Heart right ventricle (tissue), 16 donors: ENCODE measurements at regions not wholly inside any gene's neighbourhood (a gene's known extent, or its start where the extent isn't known, plus 50 kb on each side); places are given as distances from the start of the nearest gene placed in this dataset.

ENCODE experiments used
- ATAC-seq, 8 donors: fragments of 200-7000 bp; cut with Tn5 transposase; one replicate each; pipeline ENCODE4 v1.9.1; 2020; ENCODE audit warnings: mild to moderate bottlenecking in 8 of 8, moderate library complexity in 8 of 8, moderate number of reproducible peaks in 1 of 8
- DNase-seq, 2 donors: peaks; one replicate each; pipeline ENCODE4 v3.0.0-alpha.2; 2020
- H3K27ac ChIP-seq, 10 donors: fragments of 200-600 bp; sonication (generic) in 2 of 10; one replicate each; pipeline versions ENCODE4 v1.5.0 to v1.8.0; 2020 to 2022; ENCODE audit warnings: mild to moderate bottlenecking in 3 of 10
- H3K27me3 ChIP-seq, 7 donors: fragments of 200-600 bp; one replicate each; pipeline ENCODE4 v1.8.0; 2021 to 2022; ENCODE audit warnings: mild to moderate bottlenecking in 2 of 7
- H3K36me3 ChIP-seq, 9 donors: fragments of 200-600 bp; sonication (generic) in 1 of 9; one replicate each; pipeline versions ENCODE4 v1.5.0 to v1.8.0; 2020 to 2022; ENCODE audit warnings: mild to moderate bottlenecking in 2 of 9
- H3K4me1 ChIP-seq, 9 donors: fragments of 200-600 bp; sonication (generic) in 1 of 9; one replicate each; pipeline versions ENCODE4 v1.5.0 to v1.8.0; 2020 to 2022; ENCODE audit warnings: mild to moderate bottlenecking in 4 of 9
- H3K4me3 ChIP-seq, 10 donors: fragments of 200-600 bp; sonication (generic) in 2 of 10; one replicate each; pipeline versions ENCODE4 v1.5.0 to v1.8.0; 2020 to 2022; ENCODE audit warnings: mild to moderate bottlenecking in 7 of 10, moderate library complexity in 2 of 10
- H3K9me3 ChIP-seq, 11 donors: fragments of 200-600 bp in 10 of 11; sonication (generic) in 2 of 11; one replicate each; pipeline versions ENCODE4 v1.5.0 to v1.8.0; 2013 to 2022; ENCODE audit warnings: mild to moderate bottlenecking in 2 of 11, control low read depth in 1 of 11, moderate library complexity in 1 of 11
- WGBS, 2 donors: extraction: QIAGEN DNeasy Blood & Tissue Kit; methylation state at CpG; one replicate each; pipeline ENCODE4 v1.1.7; 2013; ENCODE audit warnings: inconsistent platforms in 1 of 2; 5-methylcytosine and 5-hydroxymethylcytosine counted together
- intact Hi-C, 10 donors: fragments of 100-400 bp; cut with DNase I; formaldehyde crosslinking; loops; one replicate each; pipeline versions ENCODE4 v1.11.1 to v1.14.2; 2022
- TF ChIP-seq, protein P1 (sequence below), 9 donors: fragments of 200-600 bp; sonication (generic) in 2 of 9; IDR thresholded peaks; one replicate each; pipeline versions ENCODE4 v1.5.0 to v1.8.0; 2021 to 2022; ENCODE audit warnings: antibody characterized with exemption in 9 of 9, mild to moderate bottlenecking in 5 of 9, moderate library complexity in 1 of 9
- donor health status: Arrhythmogenic right ventricular cardiomyopathy.
- donor health status: ischemic (EF 13 %, LVEDD 7.1; RV severe dilation, severe dysfunction).
- donor health status: healthy with polysubstance abuse.
- donor health status: DM: no; HTN: yes; CAD: no.
- donor health status: DM: no; HTN: no; CAD: no.
- donor health status: ischemic (EF 25% LVEDD 6.9; RV normal size, moderate dysfunction).
- donor health status: ischemic (EF 25% LVEDD 5.7; RV mildly dilated, moderate dysfunction).
- donor health status: healthy.
- donor health status: DM: yes; HTN: yes; CAD: no.
- donor health status: Ischemic cardiomyopathy.
- donor health status: ischemic (EF 35%, LVEDD 5.7; RV mildly dilated, moderate dysfunction).
- donor health status: nonischemic (EF 11% LVEDD 7.7; RV severe dilation, severe dysfunction).
- donor health status: DM: yes; HTN: yes; CAD: no.
- donor health status: PGD.
- donor health status: ischemic (EF 29% LVEDD 5.4; RV normal size, mild dysfunction).
- donor health status: nonischemic (EF 23%, LVEDD 6.1; RV moderate dilation, normal function).

DNA sequence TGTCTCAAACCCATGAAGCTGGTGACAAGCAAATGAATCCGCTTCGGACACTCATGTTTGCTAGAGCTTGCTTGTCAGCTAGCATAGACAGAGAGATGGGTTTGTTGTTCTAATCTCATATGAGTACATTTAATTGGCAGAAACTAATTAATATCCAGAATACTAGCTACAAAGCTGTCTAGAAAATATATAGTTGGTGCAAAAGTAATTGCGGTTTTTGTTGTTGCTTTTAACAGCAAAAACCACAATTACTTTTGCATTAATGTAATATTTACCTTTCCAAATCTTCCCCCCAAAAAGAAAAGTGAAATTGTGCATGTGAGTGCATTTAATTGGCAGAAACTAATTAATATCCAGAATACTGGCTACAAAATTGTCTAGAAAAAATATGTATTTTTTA is 1115.2 kb downstream of the TDRD15 start:
- DNase-seq (no peak), ATAC-seq (no peak)
- Histone ChIP-seq H3K4me3 (no peak overlapping the region), H3K36me3 (no peaks in the 10 kb centered on the region), H3K27ac (no peak overlapping the region), H3K4me1 (no peaks in the 10 kb centered on the region), H3K27me3 (peaks cover 0 to 4% (median 0%) of the 10 kb centered on the region in 7 donors), H3K9me3 (no peaks in the 10 kb centered on the region)
- intact Hi-C loops: no loop called here
- TF ChIP-seq, protein P1, sequence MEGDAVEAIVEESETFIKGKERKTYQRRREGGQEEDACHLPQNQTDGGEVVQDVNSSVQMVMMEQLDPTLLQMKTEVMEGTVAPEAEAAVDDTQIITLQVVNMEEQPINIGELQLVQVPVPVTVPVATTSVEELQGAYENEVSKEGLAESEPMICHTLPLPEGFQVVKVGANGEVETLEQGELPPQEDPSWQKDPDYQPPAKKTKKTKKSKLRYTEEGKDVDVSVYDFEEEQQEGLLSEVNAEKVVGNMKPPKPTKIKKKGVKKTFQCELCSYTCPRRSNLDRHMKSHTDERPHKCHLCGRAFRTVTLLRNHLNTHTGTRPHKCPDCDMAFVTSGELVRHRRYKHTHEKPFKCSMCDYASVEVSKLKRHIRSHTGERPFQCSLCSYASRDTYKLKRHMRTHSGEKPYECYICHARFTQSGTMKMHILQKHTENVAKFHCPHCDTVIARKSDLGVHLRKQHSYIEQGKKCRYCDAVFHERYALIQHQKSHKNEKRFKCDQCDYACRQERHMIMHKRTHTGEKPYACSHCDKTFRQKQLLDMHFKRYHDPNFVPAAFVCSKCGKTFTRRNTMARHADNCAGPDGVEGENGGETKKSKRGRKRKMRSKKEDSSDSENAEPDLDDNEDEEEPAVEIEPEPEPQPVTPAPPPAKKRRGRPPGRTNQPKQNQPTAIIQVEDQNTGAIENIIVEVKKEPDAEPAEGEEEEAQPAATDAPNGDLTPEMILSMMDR (IDR thresholded peaks at IDR 0.05): no peak
- 63 to 77% methylated on average over 3 of the region's 3 CpGs for WGBS, 2 donors

DNA sequence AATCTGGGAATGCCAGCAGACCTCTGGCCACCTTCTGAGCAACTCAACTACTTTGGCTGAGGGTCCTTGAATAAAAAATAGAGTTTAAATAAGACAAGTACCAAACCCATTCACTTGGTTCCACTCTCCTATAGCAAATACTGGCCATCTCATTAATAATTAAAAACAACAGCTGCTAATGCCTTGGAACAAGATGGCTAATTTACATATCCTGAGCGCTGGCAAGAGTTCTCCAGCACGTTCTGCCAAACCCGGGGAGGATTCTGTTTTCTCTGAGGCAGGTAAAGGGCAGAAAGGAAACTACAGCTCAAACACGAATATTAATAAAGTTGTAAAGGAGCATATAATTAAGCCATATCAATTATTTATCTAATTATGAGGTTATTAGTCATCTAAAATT is 1123.7 kb downstream of the TDRD15 start:
- TF ChIP-seq, protein P1 (IDR thresholded peaks at IDR 0.05): no peak
- no peaks in the 10 kb centered on the region for H3K9me3 ChIP-seq
- 81 to 84% methylated on average over 4 of the region's 4 CpGs for WGBS, 2 donors
- H3K27ac ChIP-seq: no peak overlapping the region
- DNase-seq (no peak), ATAC-seq (no peak)
- H3K36me3 ChIP-seq: no peaks in the 10 kb centered on the region
- H3K4me3 ChIP-seq: no peak overlapping the region
- H3K4me1 ChIP-seq: no peaks in the 10 kb centered on the region
- intact Hi-C loops: no loop called here
- H3K27me3 ChIP-seq: no peaks in the 10 kb centered on the region

DNA sequence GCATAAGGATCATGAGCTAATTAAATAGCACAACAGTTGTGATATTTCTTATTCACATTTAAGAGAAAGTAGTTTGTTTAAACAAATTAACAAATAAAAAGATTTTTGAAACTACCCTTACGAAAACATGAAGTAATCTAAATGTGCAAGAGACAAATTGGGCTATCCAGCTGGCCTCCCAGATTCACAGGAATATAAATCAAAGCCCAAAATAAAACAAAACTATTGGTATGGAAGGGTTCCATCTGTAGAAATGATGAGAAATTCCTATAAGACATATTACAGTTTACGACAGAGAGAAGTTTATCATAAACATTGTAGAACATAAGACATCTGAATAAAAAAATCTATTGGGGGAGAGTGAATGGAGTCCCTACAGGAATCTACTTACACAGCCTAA is 1125.1 kb downstream of the TDRD15 start:
- WGBS, 2 donors: 84 to 94% methylated on average over 2 of the region's 2 CpGs
- TF ChIP-seq, protein P1 (IDR thresholded peaks at IDR 0.05): no peak
- Histone ChIP-seq H3K9me3 (no peaks in the 10 kb centered on the region), H3K4me3 (no peak overlapping the region), H3K4me1 (no peaks in the 10 kb centered on the region), H3K27ac (no peak overlapping the region), H3K36me3 (no peaks in the 10 kb centered on the region), H3K27me3 (no peaks in the 10 kb centered on the region)
- DNase-seq (no peak), ATAC-seq (no peak)
- intact Hi-C loops: no loop called here

DNA sequence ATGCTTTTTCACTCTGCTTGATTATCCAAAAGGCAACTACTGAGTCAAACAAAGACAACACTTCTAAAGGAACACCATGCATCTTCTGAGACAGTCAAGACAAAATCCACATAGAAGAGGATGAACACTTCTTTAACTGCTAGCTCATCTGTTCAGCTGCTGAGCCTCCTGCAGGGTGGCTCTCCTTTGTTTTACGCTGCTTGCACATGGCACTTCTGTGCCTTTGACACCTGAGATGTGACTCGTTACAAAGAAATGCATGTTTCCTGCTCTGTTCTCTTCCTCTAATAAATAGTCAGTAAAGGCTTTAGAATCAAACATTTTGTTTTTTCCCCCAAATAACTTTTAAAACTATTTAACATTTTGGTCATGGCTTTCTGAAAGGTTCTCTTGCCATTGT is 1129.4 kb downstream of the TDRD15 start:
- DNase-seq (no peak), ATAC-seq (no peak)
- Histone ChIP-seq H3K9me3 (no peaks in the 10 kb centered on the region), H3K4me1 (no peaks in the 10 kb centered on the region), H3K4me3 (no peak overlapping the region), H3K27me3 (no peaks in the 10 kb centered on the region), H3K27ac (no peak overlapping the region), H3K36me3 (no peaks in the 10 kb centered on the region)
- WGBS, 2 donors: 55 to 71% methylated on average over 2 of the region's 2 CpGs
- TF ChIP-seq, protein P1 (IDR thresholded peaks at IDR 0.05): no peak
- intact Hi-C loops: no loop called here

DNA sequence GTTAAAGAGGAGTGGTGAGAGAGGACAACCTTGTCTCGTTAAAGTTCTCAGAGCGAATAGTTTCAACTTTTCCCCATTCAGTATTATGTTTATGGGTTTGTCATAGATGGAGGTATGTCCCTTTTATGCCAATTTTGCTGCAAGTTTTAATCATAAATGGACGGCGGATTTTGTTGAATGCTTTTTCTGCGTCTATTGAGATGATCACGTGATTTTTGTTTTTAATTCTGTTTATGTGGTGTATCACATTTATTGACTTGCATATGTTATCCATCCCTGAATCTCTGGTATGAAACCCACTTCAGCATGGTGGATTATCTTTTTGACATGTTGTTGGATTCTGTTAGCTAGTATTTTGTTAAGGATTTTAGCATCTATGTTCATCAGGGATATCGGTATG is 1123.8 kb upstream of the KLHL29 start:
- WGBS, 2 donors: 93 to 96% methylated on average over 7 of the region's 7 CpGs

More for the DNA sequence above, 1123.8 kb upstream of the KLHL29 start:
- Histone ChIP-seq H3K4me3 (no peak overlapping the region), H3K4me1 (no peaks in the 10 kb centered on the region), H3K27ac (no peak overlapping the region), H3K27me3 (no peaks in the 10 kb centered on the region), H3K36me3 (no peaks in the 10 kb centered on the region), H3K9me3 (peaks cover 0 to 18% (median 0%) of the 10 kb centered on the region in 11 donors)
- ATAC-seq (no peak), DNase-seq (no peak)
- intact Hi-C loops: no loop called here
- TF ChIP-seq, protein P1 (IDR thresholded peaks at IDR 0.05): no peak
